Cardiac fibroblast (primary cell): ENCODE measurements at regions not wholly inside any gene's neighbourhood (a gene's known extent, or its start where the extent isn't known, plus 50 kb on each side); places are given as distances from the start of the nearest gene placed in this dataset.
"Not testable (repeated sequence)": the region's sequence is repeated elsewhere in the genome, so short reads cannot be mapped to it uniquely, and the experiment has no call there.

ENCODE experiments used
- DNase-seq, 2 donors: peaks; one replicate each; pipeline versions ENCODE4 v3.0.0 to v3.0.0-alpha.2; 2010; ENCODE audit warnings: low read depth in 2 of 2
- H3K4me3 ChIP-seq, 2 donors: replicated peaks in 1 of 2; 1 replicate in 1 of 2; 2 replicates in 1 of 2; pipeline ENCODE4 v1.5.1; 2011; ENCODE audit warnings: low read depth in 2 of 2, low read length in 2 of 2, mild to moderate bottlenecking in 2 of 2, moderate library complexity in 1 of 2
- TF ChIP-seq, protein P1 (sequence below): IDR thresholded peaks from one replicate; pipeline ENCODE4 v1.5.1; 2011; ENCODE audit warnings: low read depth, mild to moderate bottlenecking, low read length, inconsistent platforms

DNA sequence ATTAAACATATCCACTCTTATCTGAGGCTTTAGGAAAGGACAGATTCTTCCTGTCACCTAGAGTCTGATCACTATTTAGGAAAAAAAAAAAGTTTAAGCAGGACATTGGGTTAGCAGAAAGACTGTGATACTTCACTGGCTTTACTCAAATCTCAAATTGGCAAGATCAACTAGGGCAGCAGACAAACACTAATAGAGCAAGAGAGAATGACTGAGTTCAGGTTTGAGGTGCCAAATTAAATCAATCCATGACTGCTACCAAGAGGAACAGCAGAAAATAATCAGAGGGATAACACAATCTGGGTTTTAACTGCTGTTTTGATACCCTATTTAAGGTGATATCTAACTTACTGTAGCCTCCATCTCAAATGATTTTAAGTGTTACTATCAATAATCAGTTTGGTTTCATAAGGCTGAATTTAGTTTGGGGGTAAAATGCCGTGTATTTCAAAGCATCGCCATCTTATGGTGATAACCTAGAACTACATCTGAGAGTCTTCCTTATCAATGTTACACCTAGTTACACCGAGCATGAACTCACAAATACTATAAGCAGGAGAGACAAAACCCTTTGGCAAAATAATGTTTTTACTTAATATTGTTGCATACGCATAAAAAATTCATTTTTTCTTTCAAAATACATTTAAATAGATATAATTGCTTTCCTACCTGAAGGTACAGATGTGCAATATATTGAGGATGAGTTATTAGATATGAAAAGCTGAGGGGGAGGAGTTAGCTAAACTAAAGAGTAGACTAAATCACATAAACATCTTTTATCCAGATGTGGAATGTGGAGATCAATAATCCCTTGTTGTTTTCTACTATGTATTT, 286.4 kb upstream of the CDH12 start:
- TF ChIP-seq, protein P1, sequence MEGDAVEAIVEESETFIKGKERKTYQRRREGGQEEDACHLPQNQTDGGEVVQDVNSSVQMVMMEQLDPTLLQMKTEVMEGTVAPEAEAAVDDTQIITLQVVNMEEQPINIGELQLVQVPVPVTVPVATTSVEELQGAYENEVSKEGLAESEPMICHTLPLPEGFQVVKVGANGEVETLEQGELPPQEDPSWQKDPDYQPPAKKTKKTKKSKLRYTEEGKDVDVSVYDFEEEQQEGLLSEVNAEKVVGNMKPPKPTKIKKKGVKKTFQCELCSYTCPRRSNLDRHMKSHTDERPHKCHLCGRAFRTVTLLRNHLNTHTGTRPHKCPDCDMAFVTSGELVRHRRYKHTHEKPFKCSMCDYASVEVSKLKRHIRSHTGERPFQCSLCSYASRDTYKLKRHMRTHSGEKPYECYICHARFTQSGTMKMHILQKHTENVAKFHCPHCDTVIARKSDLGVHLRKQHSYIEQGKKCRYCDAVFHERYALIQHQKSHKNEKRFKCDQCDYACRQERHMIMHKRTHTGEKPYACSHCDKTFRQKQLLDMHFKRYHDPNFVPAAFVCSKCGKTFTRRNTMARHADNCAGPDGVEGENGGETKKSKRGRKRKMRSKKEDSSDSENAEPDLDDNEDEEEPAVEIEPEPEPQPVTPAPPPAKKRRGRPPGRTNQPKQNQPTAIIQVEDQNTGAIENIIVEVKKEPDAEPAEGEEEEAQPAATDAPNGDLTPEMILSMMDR, result peak; percentile 23
- peak; percentile 0 to 27 for DNase-seq

DNA sequence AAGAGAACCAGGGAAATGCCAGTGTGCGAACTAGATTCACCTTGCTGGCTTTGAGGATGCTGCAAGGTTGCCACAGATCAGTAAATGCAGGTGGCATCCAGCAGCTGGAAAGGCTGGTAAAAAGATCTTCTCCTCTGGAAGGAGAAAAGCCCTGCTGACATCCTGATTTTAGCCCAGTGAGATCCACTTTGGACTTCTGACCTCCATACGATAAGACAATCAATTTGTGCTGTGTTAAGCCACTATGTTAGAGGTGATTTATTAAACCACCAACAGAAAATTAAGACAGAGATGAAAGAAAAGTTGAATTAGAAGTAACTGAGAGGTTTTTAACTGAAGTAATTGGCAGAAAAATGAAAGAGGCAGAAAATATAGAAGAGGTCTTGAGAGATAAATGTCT, 283.8 kb upstream of the CDH12 start:
- TF ChIP-seq, protein P1, result no peak
- no peak for DNase-seq
- H3K4me3 ChIP-seq, result no peak overlapping the region

More for the DNA sequence above, 286.4 kb upstream of the CDH12 start:
- H3K4me3 ChIP-seq, result no peak overlapping the region

DNA sequence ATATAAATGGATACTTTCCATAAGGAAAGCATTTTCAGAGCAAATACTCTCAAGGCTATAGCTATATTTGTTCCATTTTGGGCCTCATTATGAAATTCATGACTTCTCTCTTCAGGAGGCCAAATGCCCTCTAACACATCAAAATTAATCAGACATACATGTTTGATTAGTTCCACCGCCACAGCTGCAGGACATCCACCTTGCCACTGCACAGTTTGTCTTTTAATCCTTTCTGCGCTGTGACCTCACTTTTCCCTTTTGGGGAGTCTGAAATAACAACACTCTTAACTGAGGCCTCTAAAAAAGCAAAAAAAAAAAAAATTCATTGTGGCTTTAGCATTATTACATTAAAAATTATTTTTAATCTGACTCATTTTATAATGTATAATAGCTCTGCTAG, 279.1 kb upstream of the CDH12 start:
- H3K4me3 ChIP-seq, result no peak overlapping the region
- TF ChIP-seq, protein P1, result no peak
- DNase-seq, result no peak

DNA sequence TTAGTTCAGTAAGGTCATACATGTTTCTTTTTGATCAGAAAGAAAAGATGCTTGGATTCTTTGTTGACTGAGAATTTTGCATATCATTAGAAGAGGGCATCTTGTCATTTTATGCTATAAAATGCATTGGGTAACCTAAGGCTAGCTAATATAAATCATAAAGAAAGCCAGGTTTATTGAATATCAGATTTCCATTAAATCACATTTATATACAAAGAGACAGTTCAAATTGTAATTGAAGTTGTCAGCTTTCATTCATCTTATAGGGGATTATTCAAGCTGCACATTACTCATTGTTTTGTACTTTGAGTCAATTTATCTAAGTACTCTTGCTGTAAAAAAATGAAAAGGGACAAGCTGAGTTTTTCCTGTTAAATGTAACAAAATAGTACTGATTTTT, 259.1 kb upstream of the CDH12 start:
- H3K4me3 ChIP-seq, result no peak overlapping the region
- TF ChIP-seq, protein P1, result no peak
- DNase-seq, result no peak

DNA sequence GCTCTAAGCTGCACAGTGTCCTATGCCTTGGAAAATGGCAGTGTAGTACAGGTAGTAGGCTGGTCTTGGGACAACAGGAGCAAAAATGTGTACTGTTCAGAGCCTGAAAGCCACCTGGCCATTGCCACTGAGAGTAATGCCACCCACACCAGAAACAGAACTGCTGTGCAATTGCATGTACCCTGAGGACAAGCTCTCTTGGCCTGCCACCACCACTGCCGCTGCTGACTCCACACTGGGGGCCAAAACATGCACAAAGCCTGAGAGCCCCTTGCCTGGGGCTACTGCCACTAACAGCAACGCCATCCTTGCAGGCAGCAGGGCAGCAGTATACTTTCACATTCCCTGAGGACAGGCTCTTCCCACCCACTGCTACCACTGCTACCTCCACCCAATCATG, 251.9 kb upstream of the CDH12 start:
- DNase-seq, result no peak
- no peak overlapping the region for H3K4me3 ChIP-seq
- TF ChIP-seq, protein P1, result no peak

DNA sequence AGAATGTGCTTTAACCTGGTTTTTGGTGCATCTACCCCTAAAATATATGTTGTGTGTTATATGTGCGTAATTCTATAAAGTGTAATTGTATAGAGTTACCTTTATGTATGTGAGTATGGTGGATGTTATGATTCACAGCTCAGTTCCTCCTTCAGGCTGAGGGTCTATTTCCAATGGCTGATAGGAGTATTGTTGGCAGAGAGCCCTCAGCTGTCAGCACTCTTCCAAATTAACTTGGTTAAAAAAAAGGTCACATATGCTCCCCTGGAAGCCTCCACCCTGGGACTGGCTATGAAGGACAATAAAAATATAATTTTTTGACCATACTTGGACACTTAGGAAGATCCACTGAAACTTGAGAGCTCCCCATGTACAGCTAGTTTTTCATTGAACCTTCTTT, 250.4 kb upstream of the CDH12 start:
- no peak for DNase-seq
- no peak overlapping the region for H3K4me3 ChIP-seq
- TF ChIP-seq, protein P1, result no peak

DNA sequence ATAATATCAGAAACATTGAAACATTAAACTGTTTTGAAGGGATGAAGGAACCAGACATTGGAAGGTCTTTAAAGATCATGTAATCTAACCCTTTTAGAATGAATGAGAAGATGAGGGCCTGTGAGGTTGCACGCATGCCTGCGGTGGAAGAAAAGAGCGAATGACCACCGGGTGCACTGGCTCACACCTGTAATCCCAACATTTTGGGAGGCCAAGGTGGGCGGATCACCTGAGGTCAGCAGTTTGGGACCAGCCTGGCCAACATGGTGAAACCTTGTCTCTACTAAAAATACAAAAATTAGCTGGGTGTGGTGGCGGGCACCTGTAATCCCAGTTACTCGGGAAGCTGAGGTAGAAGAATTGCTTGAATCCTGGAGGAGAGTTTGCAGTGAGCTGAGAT, 242.3 kb upstream of the CDH12 start:
- H3K4me3 ChIP-seq, DNase-seq: not testable (repeated sequence)
